CD4-positive, alpha-beta T cell treated with Interleukin-12 subunit alpha and Interleukin-12 subunit beta, for 1 hour (primary cell): ENCODE measurements at regions not wholly inside any gene's neighbourhood (a gene's known extent, or its start where the extent isn't known, plus 50 kb on each side); places are given as distances from the start of the nearest gene placed in this dataset.
"Not testable (repeated sequence)": the region's sequence is repeated elsewhere in the genome, so short reads cannot be mapped to it uniquely, and the experiment has no call there.

Source experiments
- DNase-seq: peaks from one replicate; pipeline ENCODE4 v3.0.0-alpha.2; 2020

DNA sequence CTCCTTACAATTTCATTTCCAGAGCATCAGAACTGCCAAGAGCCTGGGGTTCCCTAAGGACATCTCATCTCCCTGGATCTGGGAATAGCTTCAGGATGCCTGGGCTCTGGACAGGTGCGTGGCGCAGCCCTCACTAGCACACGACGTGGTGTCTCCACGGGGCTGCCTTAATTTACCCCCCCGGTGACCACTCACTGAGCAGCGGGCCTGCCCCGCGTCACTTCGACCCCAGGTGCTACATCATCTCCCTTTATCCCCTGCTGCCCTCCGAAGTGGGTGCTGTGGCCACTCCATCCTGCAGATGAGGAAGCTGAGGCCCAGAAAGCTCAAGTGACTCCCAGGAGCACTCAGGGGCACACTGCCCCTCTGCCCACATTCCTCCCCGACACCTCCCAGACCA, 177.8 kb upstream of the SFSWAP start:
- DNase-seq = no peak

GRCh38 chr12:131535779-131536178, 175.1 kb upstream of the SFSWAP start:
- no peak for DNase-seq

GRCh38 chr12:131536337-131536736, 174.6 kb upstream of the SFSWAP start:
- DNase-seq = peak; percentile 51

GRCh38 chr12:131536766-131537165, 174.1 kb upstream of the SFSWAP start:
- DNase-seq = no peak

DNA sequence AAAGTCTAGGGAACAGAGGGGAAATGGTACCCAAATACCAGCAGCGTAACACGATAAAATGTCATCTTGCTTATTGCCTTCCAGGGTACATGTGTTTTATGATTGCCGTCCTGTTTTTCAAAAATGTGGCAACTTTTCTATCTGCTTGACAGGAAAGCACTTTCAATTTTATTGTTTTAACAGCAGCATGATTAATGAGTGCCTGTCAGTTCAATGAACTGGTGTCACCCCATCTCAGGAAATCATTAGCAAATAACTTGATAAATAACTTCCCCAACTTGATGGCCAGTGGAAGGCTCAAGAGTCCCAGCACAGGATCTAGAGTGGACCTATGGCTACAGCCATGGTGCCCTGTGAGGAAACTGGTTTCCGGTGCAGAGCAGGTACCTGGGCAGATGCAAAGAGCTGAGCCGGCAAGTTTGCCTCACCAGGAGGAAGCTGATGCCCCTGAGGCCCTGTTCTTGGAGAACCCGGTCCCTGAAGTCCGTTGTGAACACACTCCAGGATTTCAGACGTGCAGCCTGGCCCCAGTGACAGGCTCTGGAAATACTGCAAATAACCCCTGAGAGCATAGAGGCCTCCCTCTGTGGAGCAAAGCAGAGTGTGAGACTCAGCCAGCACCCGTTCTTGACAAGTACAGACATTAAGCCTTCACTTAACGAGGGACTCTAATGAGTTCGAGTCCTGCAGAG, 173.5 kb upstream of the SFSWAP start:
- no peak for DNase-seq

DNA sequence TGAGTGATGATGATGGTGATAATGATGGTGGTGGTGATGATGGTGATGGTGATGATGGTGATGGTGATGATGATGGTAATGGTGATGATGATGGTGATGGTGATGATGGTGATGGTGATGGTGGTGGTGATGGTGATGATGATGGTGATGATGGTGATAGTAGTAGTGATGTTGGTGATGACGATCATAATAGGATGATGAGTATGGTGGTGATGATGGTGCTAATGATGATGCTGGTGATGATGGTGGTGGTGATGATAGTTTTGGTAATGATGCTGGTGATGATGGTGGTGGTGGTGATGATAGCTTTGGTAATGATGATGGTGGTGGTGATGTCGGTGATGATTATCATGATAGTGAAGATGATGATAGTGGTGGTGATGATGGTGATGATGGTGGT, 171.5 kb upstream of the SFSWAP start:
- no peak for DNase-seq

GRCh38 chr12:131540138-131540623, 170.7 kb upstream of the SFSWAP start:
- no peak for DNase-seq

- DNase-seq = not testable (repeated sequence)
Measured at GRCh38 chr12:131541512-131541911, 169.4 kb upstream of the SFSWAP start.

DNA sequence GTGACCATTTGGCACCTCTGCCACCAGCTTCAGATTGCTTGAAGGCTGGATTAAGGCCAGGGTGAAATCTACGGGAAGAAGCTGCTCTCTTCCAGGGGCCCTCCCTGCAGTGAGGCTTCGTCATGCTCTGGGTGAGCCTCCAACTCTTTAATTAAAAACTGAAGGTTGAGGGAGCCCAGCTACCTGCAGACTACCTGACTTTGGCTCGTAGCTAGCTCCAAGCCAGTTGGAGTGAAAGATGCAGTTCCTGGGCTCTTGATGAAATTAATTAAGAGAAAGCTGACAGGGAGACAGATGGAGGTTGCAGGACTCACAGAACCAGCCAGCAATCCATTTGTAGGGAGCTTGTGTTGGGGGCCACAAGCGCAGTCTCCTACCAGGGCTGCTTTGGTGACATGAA, 168.5 kb upstream of the SFSWAP start:
- no peak for DNase-seq

DNA sequence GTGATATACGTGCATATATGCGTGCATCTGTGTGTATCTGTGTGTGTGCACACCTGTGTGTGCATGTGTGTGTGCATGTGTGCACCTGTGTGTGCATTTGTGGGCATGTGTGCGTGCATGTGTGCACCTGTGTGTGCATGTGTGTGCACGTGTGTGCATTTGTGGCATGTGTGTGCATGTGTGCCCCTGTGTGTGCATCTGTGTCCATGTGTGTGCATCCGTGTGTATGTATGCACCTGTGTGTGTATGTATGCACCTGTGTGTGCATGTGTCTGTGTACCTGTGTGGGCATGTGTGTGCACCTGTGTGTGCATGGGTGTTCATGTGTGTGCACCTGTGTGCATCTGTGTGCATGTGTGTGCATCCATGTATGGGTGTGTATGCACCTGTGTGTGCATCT, 167.8 kb upstream of the SFSWAP start:
- DNase-seq = no peak

DNA sequence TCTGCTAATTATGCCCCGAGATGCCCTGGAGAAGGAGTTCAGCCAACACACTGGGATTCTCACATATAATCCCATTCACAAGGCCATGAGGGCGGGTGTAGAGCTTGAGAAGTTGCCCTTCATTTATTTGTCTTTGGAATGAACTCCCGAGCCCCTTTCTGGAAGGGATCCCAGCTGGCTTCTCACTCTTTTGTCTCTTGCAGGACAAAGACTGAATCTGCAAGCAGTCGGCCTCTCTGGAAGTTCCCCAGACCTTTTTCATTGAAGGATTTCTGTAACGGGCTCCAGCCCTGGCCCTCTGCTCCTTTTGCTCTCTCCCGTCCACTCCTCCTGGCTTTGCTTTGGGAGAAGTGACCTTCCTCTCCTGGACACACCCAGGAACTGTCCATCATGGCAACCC, 163.3 kb upstream of the SFSWAP start:
- no peak for DNase-seq

DNA sequence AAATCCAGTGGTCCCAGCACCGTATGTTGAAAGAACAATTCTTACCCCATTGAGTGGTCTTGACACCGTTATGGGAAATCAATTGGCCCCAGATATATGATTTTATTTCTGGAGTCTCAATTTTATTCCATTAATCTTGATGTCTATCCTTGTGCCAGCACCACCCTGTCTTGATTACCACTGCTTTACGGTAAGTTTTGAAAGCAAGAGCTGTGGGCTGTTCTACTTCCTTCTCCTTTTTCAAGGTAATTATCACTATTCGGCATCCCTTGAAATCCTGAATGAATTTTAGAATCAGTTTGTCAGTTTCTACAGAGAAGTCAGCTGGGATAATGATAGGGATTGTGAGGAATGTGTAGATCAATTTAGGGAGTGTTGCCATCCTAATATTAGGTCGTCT, 160.8 kb upstream of the SFSWAP start:
- no peak for DNase-seq

DNA sequence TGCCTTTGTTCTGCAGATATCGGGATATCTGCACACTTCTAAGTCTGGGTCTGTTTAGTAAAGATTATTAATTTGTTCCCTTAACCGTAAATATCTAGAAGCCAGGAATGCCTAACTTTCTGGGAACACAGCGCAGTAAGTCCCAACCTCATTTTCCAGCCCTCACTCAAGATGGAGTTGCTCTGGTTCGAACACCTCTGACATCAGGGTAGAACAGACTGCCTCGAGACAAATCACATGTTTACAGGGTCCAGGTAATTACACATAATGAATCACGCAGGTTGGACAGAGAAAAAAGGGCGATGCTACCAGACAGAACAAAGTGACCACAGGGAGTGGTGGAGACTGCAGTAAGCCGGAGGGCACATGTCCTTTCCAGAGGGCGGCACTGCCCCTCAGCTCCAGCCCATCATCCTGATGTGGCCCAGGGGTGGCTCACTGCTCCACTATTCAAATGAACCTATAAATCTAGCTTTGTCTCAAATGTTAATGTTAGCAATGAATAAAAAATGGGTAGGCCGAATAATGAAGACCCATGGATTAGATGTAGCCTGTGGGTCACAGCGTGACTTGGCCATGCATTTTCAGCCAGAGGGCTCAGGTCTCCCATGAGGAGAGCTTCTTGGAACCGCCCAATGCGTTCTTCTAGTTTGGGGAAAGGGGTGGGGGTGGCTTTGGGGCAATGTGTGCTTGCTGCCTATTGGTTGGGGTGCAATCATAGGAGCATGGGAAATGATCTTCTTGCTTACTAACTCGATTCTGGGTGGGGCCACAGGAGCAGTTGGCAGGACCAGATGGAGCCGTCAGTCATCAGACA, 159.0 kb upstream of the SFSWAP start:
- DNase-seq = no peak

GRCh38 chr12:131552492-131552863, 158.4 kb upstream of the SFSWAP start:
- DNase-seq = no peak

- no peak for DNase-seq
Measured at GRCh38 chr12:131553096-131553777, 157.7 kb upstream of the SFSWAP start.

DNA sequence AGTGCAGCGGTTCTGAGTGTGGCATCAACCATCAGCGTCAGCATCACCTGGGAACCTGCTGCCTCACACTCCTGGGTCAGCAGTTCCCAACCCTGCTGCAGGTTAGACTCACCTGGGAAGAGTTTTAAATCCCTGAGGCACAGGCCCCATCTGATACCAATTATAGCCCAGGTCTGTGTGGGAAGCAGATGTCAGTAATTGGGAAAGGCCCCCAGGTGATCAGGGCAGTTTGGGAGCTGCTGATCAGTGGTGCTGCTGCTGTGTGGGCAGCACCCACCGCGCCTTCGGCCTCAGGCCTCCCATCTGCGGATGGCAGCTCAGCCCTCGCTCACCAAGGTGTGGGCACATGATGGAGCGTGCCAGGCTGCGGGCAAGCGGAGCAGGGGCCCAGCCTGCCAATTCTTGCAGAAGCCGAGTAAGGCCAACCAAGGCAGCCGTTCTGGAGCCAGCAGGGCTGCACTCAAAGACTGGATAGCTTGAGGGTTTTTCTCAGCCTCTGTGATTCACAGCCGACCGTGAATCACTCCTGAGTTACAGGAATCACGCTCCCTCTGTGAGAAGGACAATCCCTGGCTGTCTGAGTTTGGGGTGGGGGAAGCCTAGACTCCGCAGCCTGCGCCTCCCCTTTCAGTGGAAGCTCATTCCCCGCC, 155.6 kb upstream of the SFSWAP start:
- DNase-seq = no peak

DNA sequence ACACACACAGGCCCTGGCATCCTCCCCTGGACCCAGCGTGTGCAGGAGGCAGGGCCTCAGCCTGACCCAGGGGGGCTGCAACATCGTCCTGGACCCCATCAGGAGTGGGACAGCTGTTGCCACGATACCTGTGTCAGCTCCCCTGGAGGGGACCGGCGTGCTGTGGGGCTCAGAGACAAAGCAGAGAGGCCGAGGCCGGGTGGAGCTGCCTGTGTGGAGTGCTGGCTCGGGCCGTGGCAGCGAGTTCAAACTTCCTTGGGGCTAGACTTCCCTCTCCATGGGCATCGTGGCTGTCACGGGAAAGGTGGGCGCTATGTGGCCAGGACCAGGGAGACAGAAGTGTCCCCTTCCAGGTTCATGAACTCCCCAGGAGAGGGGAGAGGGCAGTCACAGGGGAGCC, 155.0 kb upstream of the SFSWAP start:
- DNase-seq = no peak

DNA sequence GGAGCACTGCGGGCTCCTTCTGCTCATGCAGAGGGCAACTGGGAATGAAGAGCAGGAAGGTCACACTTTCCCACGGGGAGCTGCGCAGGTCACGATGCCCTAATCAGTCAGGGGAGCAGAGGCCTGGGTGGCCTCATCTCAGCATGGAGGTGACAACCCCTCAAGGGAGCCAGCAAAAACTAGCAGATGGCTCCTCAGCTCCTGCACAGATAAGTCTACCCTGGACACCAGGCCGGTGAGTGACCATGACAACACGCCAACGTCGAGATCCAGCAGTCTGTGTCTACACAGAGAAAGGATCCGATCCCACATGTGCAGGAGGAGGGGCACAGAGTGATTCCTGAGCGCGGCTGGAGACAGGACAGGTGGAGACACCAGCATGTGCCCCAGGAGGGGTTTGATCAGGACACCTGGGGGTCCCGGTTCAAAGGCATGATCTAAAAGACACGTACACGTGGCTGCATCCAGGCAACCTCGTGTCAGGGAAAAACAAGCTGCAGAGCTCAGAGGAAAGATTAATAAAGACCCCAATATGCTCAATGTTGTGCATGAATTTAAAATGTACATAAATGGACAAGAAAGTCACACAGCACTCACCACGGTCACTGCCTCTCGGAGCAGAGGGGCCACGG, 153.7 kb upstream of the SFSWAP start:
- no peak for DNase-seq

DNA sequence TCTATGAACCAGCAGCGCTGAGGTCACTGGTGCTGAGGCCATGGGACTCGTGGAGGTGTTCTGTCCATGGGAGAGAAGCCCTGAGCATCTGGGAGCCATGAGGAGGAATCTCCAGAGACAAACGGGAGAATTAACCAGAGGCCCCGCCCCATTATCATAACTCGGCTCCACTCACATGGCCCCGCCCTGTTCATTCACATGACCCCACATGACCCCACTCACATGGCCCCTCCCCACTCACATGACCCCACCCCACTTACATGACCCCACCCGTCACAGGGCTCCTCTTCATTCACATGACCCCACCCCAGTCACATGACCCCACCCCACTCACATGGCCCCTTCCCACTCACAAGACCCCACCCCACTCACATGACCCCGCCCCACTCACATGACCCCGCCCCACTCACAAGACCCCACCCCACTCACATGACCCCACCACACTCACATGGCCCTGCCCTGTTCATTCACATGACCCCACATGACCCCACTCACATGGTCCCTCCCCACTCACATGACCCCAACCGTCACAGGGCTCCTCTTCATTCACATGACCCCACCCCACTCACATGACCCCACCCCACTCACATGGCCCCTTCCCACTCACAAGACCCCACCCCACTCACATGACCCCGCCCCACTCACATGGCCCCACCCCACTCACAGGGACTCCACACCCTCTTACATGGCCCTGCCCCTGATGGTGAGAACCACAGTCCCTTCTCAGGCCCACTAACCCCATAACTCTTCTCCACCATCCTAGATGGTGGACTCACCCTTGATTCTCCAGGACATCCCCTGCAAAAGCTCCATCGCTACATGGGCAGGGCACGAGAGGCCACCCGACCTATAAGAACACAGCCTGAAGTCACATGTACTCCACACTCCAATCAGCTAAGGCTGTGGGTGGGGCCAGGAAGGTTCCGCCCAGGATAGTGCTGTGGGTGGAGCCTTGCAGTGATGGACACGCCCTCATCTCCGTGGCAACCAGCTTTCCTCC, 151.1 kb upstream of the SFSWAP start:
- no peak for DNase-seq

GRCh38 chr12:131561051-131561450, 149.8 kb upstream of the SFSWAP start:
- DNase-seq = no peak

- no peak for DNase-seq
Measured at GRCh38 chr12:131561891-131562684, 148.8 kb upstream of the SFSWAP start.
